H9 (cell line): ENCODE measurements at regions not wholly inside any gene's neighbourhood (a gene's known extent, or its start where the extent isn't known, plus 50 kb on each side); places are given as distances from the start of the nearest gene placed in this dataset.

ENCODE experiments used
- DNase-seq: peaks from one replicate; pipeline ENCODE4 v3.0.0-alpha.2; 2017
- H2AFZ ChIP-seq: one replicate; pipeline ENCODE4 v1.6.1; 2013; ENCODE audit warnings: mild to moderate bottlenecking, low read length, control low read depth, moderate library complexity
- H2AK5ac ChIP-seq: 2 replicates; pipeline ENCODE4 v1.6.1; 2013; ENCODE audit warnings: low read length, control low read depth, mixed read lengths; ENCODE audit not compliant: insufficient read length
- H2BK120ac ChIP-seq: one replicate; pipeline ENCODE4 v1.6.1; 2013; ENCODE audit warnings: low read depth, mild to moderate bottlenecking, low read length, control low read depth, inconsistent platforms; ENCODE audit not compliant: poor library complexity, severe bottlenecking
- H2BK12ac ChIP-seq: 2 replicates; pipeline ENCODE4 v1.6.1; 2013; ENCODE audit warnings: low read length, control low read depth, mixed read lengths, low read depth; ENCODE audit not compliant: insufficient read length
- H2BK15ac ChIP-seq: 2 replicates; pipeline ENCODE4 v1.6.1; 2013; ENCODE audit warnings: low read depth, low read length, control low read depth
- H2BK20ac ChIP-seq: one replicate; pipeline ENCODE4 v1.6.1; 2013; ENCODE audit warnings: low read depth, mild to moderate bottlenecking, low read length, control low read depth, inconsistent platforms; ENCODE audit not compliant: poor library complexity, severe bottlenecking
- H2BK5ac ChIP-seq: 2 replicates; pipeline ENCODE4 v1.6.1; 2013; ENCODE audit warnings: low read length, control low read depth, mixed read lengths; ENCODE audit not compliant: insufficient read length
- H3K14ac ChIP-seq: 2 replicates; pipeline ENCODE4 v1.6.1; 2013; ENCODE audit warnings: low read length, control low read depth; ENCODE audit not compliant: insufficient read depth
- H3K18ac ChIP-seq: 2 replicates; pipeline ENCODE4 v1.6.1; 2013; ENCODE audit warnings: low read depth, mild to moderate bottlenecking, mixed read lengths, low read length, control low read depth; ENCODE audit not compliant: insufficient read length
- H3K23ac ChIP-seq: 2 replicates; pipeline ENCODE4 v1.6.1; 2013; ENCODE audit warnings: low read length, control low read depth, mixed read lengths, low read depth; ENCODE audit not compliant: insufficient read length
- H3K23me2 ChIP-seq: 2 replicates; pipeline ENCODE4 v1.6.1; 2013; ENCODE audit warnings: low read depth, mild to moderate bottlenecking, mixed read lengths, low read length, control low read depth; ENCODE audit not compliant: insufficient read length, poor library complexity, severe bottlenecking
- H3K27ac ChIP-seq: 2 replicates; pipeline ENCODE4 v1.5.1; 2013; ENCODE audit warnings: low read length, control low read depth, mixed read lengths, low read depth; ENCODE audit not compliant: insufficient read length
- H3K27me3 ChIP-seq: 2 replicates; pipeline ENCODE4 v1.6.1; 2013; ENCODE audit warnings: low read length, control low read depth, inconsistent platforms; ENCODE audit not compliant: insufficient read depth
- H3K4ac ChIP-seq: 2 replicates; pipeline ENCODE4 v1.6.1; 2013; ENCODE audit warnings: low read depth, mild to moderate bottlenecking, control low read depth, inconsistent platforms, low read length, moderate library complexity
- H3K4me1 ChIP-seq: 2 replicates; pipeline ENCODE4 v1.6.1; 2013; ENCODE audit warnings: low read length, control low read depth, inconsistent platforms; ENCODE audit not compliant: insufficient read depth
- H3K4me2 ChIP-seq: 2 replicates; pipeline ENCODE4 v1.6.1; 2013; ENCODE audit warnings: low read length, control low read depth, mixed read lengths; ENCODE audit not compliant: insufficient read length, insufficient read depth
- H3K56ac ChIP-seq: 2 replicates; pipeline ENCODE4 v1.6.1; 2013; ENCODE audit warnings: low read depth, mild to moderate bottlenecking, mixed read lengths, low read length, control low read depth; ENCODE audit not compliant: insufficient read length
- H3K79me1 ChIP-seq: 2 replicates; pipeline ENCODE4 v1.6.1; 2013; ENCODE audit warnings: low read depth, mild to moderate bottlenecking, moderate library complexity, low read length, control low read depth, inconsistent platforms; ENCODE audit not compliant: insufficient read depth, poor library complexity, severe bottlenecking
- H3K79me2 ChIP-seq: 2 replicates; pipeline ENCODE4 v1.6.1; 2013; ENCODE audit warnings: low read length, control low read depth, inconsistent platforms; ENCODE audit not compliant: insufficient read depth
- H3K9ac ChIP-seq: 2 replicates; pipeline ENCODE4 v1.6.1; 2013; ENCODE audit warnings: low read length, control low read depth, mixed read lengths; ENCODE audit not compliant: insufficient read length; ENCODE audit errors: extremely low read depth
- H3K9me3 ChIP-seq: one replicate; pipeline ENCODE4 v1.6.1; 2013; ENCODE audit warnings: low read depth, low read length, inconsistent platforms; ENCODE audit not compliant: control insufficient read depth
- H3T11ph ChIP-seq: one replicate; pipeline ENCODE4 v1.6.1; 2013; ENCODE audit warnings: mild to moderate bottlenecking, low read length, control low read depth, inconsistent platforms
- H4K20me1 ChIP-seq: one replicate; pipeline ENCODE4 v1.6.1; 2013; ENCODE audit not compliant: control insufficient read depth, insufficient read length, insufficient read depth
- H4K5ac ChIP-seq: 2 replicates; pipeline ENCODE4 v1.6.1; 2013; ENCODE audit warnings: low read depth, mild to moderate bottlenecking, mixed read lengths, low read length, control low read depth; ENCODE audit not compliant: insufficient read length
- H4K8ac ChIP-seq: replicated peaks from 2 replicates; pipeline ENCODE4 v1.6.1; 2013; ENCODE audit warnings: low read length, control low read depth, mixed read lengths, low read depth; ENCODE audit not compliant: insufficient read length
- H4K91ac ChIP-seq: 2 replicates; pipeline ENCODE4 v1.6.1; 2013; ENCODE audit warnings: low read depth, mild to moderate bottlenecking, moderate library complexity, mixed read lengths, low read length, control low read depth; ENCODE audit not compliant: insufficient read length
- H3K27ac Mint-ChIP-seq, 3 experiments: 2 replicates in 2 of 3; 3 replicates in 1 of 3; pipeline ENCODE4 v1.8.0; 2020 to 2021; ENCODE audit warnings: mixed read lengths in 3 of 3, mild to moderate bottlenecking in 1 of 3, moderate library complexity in 1 of 3
- H3K27me3 Mint-ChIP-seq: 2 replicates; pipeline ENCODE4 v1.8.0; 2021; ENCODE audit warnings: low read depth, mild to moderate bottlenecking, moderate library complexity, mixed read lengths
- H3K36me3 Mint-ChIP-seq, 3 experiments: 2 replicates in 2 of 3; 3 replicates in 1 of 3; pipeline ENCODE4 v1.8.0; 2020 to 2021; ENCODE audit warnings: low read depth in 3 of 3, mixed read lengths in 3 of 3; ENCODE audit not compliant: insufficient read depth in 1 of 3
- H3K4me1 Mint-ChIP-seq, 2 experiments: 2 replicates each; pipeline ENCODE4 v1.8.0; 2020; ENCODE audit warnings: mixed read lengths in 2 of 2
- H3K4me3 Mint-ChIP-seq, 2 experiments: 2 replicates in 1 of 2; 3 replicates in 1 of 2; pipeline ENCODE4 v1.8.0; 2020 to 2021; ENCODE audit warnings: mild to moderate bottlenecking in 2 of 2, mixed read lengths in 2 of 2, moderate library complexity in 1 of 2
- H3K9me3 Mint-ChIP-seq, 2 experiments: 2 replicates in 1 of 2; 3 replicates in 1 of 2; pipeline ENCODE4 v1.8.0; 2020; ENCODE audit warnings: mild to moderate bottlenecking in 2 of 2, mixed read lengths in 2 of 2, moderate library complexity in 1 of 2
- WGBS: extraction: QIAGEN DNeasy Blood & Tissue Kit; methylation state at CpG from one replicate; pipeline ENCODE4 v1.1.7; 2013; ENCODE audit warnings: missing lambda C conversion rate, low lambda C conversion rate, mixed read lengths; ENCODE audit not compliant: insufficient read length; ENCODE audit errors: extremely low coverage; 5-methylcytosine and 5-hydroxymethylcytosine counted together
- TF ChIP-seq, protein P1 (sequence below): fragments of 200-600 bp; sonication (generic); conservative IDR thresholded peaks from 3 replicates; pipeline ENCODE4 v1.8.0; 2021; ENCODE audit warnings: antibody characterized with exemption, mild to moderate bottlenecking

- Histone ChIP-seq H3K9me3 (no peaks in the 10 kb centered on the region), H3K79me2 (no peaks in the 10 kb centered on the region), H3K56ac (no peak overlapping the region), H2AFZ (no peak overlapping the region), H3K18ac (no peak overlapping the region), H4K5ac (no peak overlapping the region), H2BK20ac (no peak overlapping the region), H4K8ac (no peak overlapping the region), H2BK120ac (no peak overlapping the region), H3K4ac (no peak overlapping the region), H3K27me3 (no peaks in the 10 kb centered on the region), H2BK12ac (no peak overlapping the region), H3K79me1 (no peaks in the 10 kb centered on the region), H3K27ac (no peak overlapping the region), H2BK5ac (no peak overlapping the region), H4K20me1 (no peaks in the 10 kb centered on the region), H2BK15ac (no peak overlapping the region), H3K9ac (no peak overlapping the region), H3T11ph (no peak overlapping the region), H3K23me2 (no peaks in the 10 kb centered on the region), H3K23ac (no peak overlapping the region), H4K91ac (no peak overlapping the region), H3K4me2 (no peak overlapping the region), H3K4me1 (no peaks in the 10 kb centered on the region), H3K14ac (no peak overlapping the region), H2AK5ac (no peak overlapping the region)
- Mint-ChIP-seq H3K27ac (no peak overlapping the region), H3K27me3 (peaks cover 4% of the 10 kb centered on the region), H3K36me3 (peaks cover 0 to 9% (median 2%) of the 10 kb centered on the region in 3 experiments; a peak in 3 of 7 replicates), H3K4me1 (peaks cover 0 to 7% of the 10 kb centered on the region in 2 experiments; a peak in 1 of 4 replicates), H3K4me3 (no peak overlapping the region), H3K9me3 (no peaks in the 10 kb centered on the region; a peak in 1 of 5 replicates)
- no CpG with 5 or more reads among the region's 6 CpGs for WGBS
- DNase-seq = no peak
- TF ChIP-seq, protein P1, sequence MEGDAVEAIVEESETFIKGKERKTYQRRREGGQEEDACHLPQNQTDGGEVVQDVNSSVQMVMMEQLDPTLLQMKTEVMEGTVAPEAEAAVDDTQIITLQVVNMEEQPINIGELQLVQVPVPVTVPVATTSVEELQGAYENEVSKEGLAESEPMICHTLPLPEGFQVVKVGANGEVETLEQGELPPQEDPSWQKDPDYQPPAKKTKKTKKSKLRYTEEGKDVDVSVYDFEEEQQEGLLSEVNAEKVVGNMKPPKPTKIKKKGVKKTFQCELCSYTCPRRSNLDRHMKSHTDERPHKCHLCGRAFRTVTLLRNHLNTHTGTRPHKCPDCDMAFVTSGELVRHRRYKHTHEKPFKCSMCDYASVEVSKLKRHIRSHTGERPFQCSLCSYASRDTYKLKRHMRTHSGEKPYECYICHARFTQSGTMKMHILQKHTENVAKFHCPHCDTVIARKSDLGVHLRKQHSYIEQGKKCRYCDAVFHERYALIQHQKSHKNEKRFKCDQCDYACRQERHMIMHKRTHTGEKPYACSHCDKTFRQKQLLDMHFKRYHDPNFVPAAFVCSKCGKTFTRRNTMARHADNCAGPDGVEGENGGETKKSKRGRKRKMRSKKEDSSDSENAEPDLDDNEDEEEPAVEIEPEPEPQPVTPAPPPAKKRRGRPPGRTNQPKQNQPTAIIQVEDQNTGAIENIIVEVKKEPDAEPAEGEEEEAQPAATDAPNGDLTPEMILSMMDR = no peak
Observed at GRCh38 chr2:236501026-236501425, 68.6 kb upstream of the ACKR3 start.
